ENCODE measurements at regions not wholly inside any gene's neighbourhood (a gene's known extent, or its start where the extent isn't known, plus 50 kb on each side); places are given as distances from the start of the nearest gene placed in this dataset.
"Not testable (repeated sequence)": the region's sequence is repeated elsewhere in the genome, so short reads cannot be mapped to it uniquely, and the experiment has no call there.

GRCh38 chr11:67940440-67940839, 63.5 kb downstream of the UNC93B1 start:
- ATAC-seq (replicated peaks); H3K27me3 Mint-ChIP-seq: not testable (repeated sequence)

GRCh38 chr11:67938964-67939363, 64.9 kb downstream of the UNC93B1 start:
- H3K27ac Mint-ChIP-seq; H3K9me3 Mint-ChIP-seq; ATAC-seq (replicated peaks): not testable (repeated sequence)

More at GRCh38 chr11:67940440-67940839, 63.5 kb downstream of the UNC93B1 start:
- not testable (repeated sequence) for H3K4me1 Mint-ChIP-seq (ENCODE audit: low read depth in 2 of 2); H3K36me3 Mint-ChIP-seq (ENCODE audit: insufficient read depth); H3K4me3 Mint-ChIP-seq; DNase-seq; H3K9me3 Mint-ChIP-seq; H3K27ac Mint-ChIP-seq

GRCh38 chr11:67938371-67938770, 65.5 kb downstream of the UNC93B1 start:
- H3K27ac Mint-ChIP-seq; H3K36me3 Mint-ChIP-seq (ENCODE audit: insufficient read depth); ATAC-seq (replicated peaks); H3K4me1 Mint-ChIP-seq (ENCODE audit: low read depth in 2 of 2); DNase-seq; H3K9me3 Mint-ChIP-seq; H3K4me3 Mint-ChIP-seq: not testable (repeated sequence)
- peaks cover 14 to 15% of the 10 kb centered on the region in 2 donors for H3K27me3 Mint-ChIP-seq

More at GRCh38 chr11:67938964-67939363, 64.9 kb downstream of the UNC93B1 start:
- DNase-seq; H3K36me3 Mint-ChIP-seq (ENCODE audit: insufficient read depth); H3K4me3 Mint-ChIP-seq; H3K27me3 Mint-ChIP-seq; H3K4me1 Mint-ChIP-seq (ENCODE audit: low read depth in 2 of 2): not testable (repeated sequence)

GRCh38 chr11:67923565-67923964, 80.3 kb downstream of the UNC93B1 start:
- H3K27me3 Mint-ChIP-seq: peaks cover 35 to 56% of the 10 kb centered on the region in 2 donors
- ATAC-seq (replicated peaks); H3K9me3 Mint-ChIP-seq; H3K4me3 Mint-ChIP-seq; H3K27ac Mint-ChIP-seq; H3K4me1 Mint-ChIP-seq (ENCODE audit: low read depth in 2 of 2); H3K36me3 Mint-ChIP-seq (ENCODE audit: insufficient read depth); DNase-seq: not testable (repeated sequence)

GRCh38 chr11:67920546-67920945, 83.4 kb downstream of the UNC93B1 start:
- not testable (repeated sequence) for H3K36me3 Mint-ChIP-seq (ENCODE audit: insufficient read depth); H3K4me1 Mint-ChIP-seq (ENCODE audit: low read depth in 2 of 2); H3K9me3 Mint-ChIP-seq; ATAC-seq (replicated peaks); DNase-seq
- H3K4me3 Mint-ChIP-seq: peak overlapping the region; percentile 20 to 36
- peaks cover 27 to 39% of the 10 kb centered on the region in 2 donors for H3K27me3 Mint-ChIP-seq
- peak overlapping the region in 1 of 2 donors; percentile 72 for H3K27ac Mint-ChIP-seq

- H3K4me1 Mint-ChIP-seq (ENCODE audit: low read depth in 2 of 2); H3K9me3 Mint-ChIP-seq; H3K27ac Mint-ChIP-seq; DNase-seq; H3K4me3 Mint-ChIP-seq; H3K36me3 Mint-ChIP-seq (ENCODE audit: insufficient read depth); ATAC-seq (replicated peaks): not testable (repeated sequence)
- peaks cover 35 to 40% of the 10 kb centered on the region in 2 donors for H3K27me3 Mint-ChIP-seq
These were observed 91.7 kb downstream of the UNC93B1 start for GRCh38 chr11:67912184-67912583.

- DNase-seq; H3K36me3 Mint-ChIP-seq (ENCODE audit: insufficient read depth); H3K27ac Mint-ChIP-seq; H3K4me3 Mint-ChIP-seq; H3K4me1 Mint-ChIP-seq (ENCODE audit: low read depth in 2 of 2); H3K9me3 Mint-ChIP-seq; ATAC-seq (replicated peaks): not testable (repeated sequence)
- H3K27me3 Mint-ChIP-seq: peaks cover 35 to 44% of the 10 kb centered on the region in 2 donors
These were observed 92.7 kb downstream of the UNC93B1 start for GRCh38 chr11:67911211-67911610.

GRCh38 chr11:67910803-67911202, 93.1 kb downstream of the UNC93B1 start:
- H3K36me3 Mint-ChIP-seq (ENCODE audit: insufficient read depth); H3K9me3 Mint-ChIP-seq; DNase-seq; ATAC-seq (replicated peaks); H3K4me1 Mint-ChIP-seq (ENCODE audit: low read depth in 2 of 2); H3K4me3 Mint-ChIP-seq; H3K27ac Mint-ChIP-seq: not testable (repeated sequence)
- H3K27me3 Mint-ChIP-seq: peaks cover 39 to 44% of the 10 kb centered on the region in 2 donors

- not testable (repeated sequence) for H3K36me3 Mint-ChIP-seq (ENCODE audit: insufficient read depth); H3K27ac Mint-ChIP-seq; DNase-seq; H3K4me3 Mint-ChIP-seq; H3K4me1 Mint-ChIP-seq (ENCODE audit: low read depth in 2 of 2); ATAC-seq (replicated peaks); H3K9me3 Mint-ChIP-seq
- peaks cover 35 to 36% of the 10 kb centered on the region in 2 donors for H3K27me3 Mint-ChIP-seq
These were observed 96.9 kb downstream of the UNC93B1 start for GRCh38 chr11:67906969-67907368.

GRCh38 chr11:67899462-67899861, 104.4 kb downstream of the UNC93B1 start:
- not testable (repeated sequence) for H3K4me3 Mint-ChIP-seq; H3K27me3 Mint-ChIP-seq; ATAC-seq (replicated peaks); H3K9me3 Mint-ChIP-seq; DNase-seq; H3K4me1 Mint-ChIP-seq (ENCODE audit: low read depth in 2 of 2); H3K27ac Mint-ChIP-seq; H3K36me3 Mint-ChIP-seq (ENCODE audit: insufficient read depth)

GRCh38 chr11:67893487-67893886, 110.4 kb downstream of the UNC93B1 start:
- H3K36me3 Mint-ChIP-seq (ENCODE audit: insufficient read depth); H3K27ac Mint-ChIP-seq: not testable (repeated sequence)

GRCh38 chr11:67889646-67890045, 114.3 kb downstream of the UNC93B1 start:
- H3K4me1 Mint-ChIP-seq (ENCODE audit: low read depth in 2 of 2): not testable (repeated sequence)

More at GRCh38 chr11:67893487-67893886, 110.4 kb downstream of the UNC93B1 start:
- H3K9me3 Mint-ChIP-seq; H3K4me3 Mint-ChIP-seq; H3K27me3 Mint-ChIP-seq; H3K4me1 Mint-ChIP-seq (ENCODE audit: low read depth in 2 of 2); DNase-seq; ATAC-seq (replicated peaks): not testable (repeated sequence)

GRCh38 chr11:67888056-67888455, 115.8 kb downstream of the UNC93B1 start:
- peaks cover 5 to 18% of the 10 kb centered on the region in 2 donors for H3K4me1 Mint-ChIP-seq (ENCODE audit: low read depth in 2 of 2)
- not testable (repeated sequence) for H3K4me3 Mint-ChIP-seq; H3K27ac Mint-ChIP-seq; DNase-seq; H3K36me3 Mint-ChIP-seq (ENCODE audit: insufficient read depth); H3K9me3 Mint-ChIP-seq; ATAC-seq (replicated peaks)
- peaks cover 30 to 41% of the 10 kb centered on the region in 2 donors for H3K27me3 Mint-ChIP-seq

More at GRCh38 chr11:67889646-67890045, 114.3 kb downstream of the UNC93B1 start:
- H3K4me3 Mint-ChIP-seq; ATAC-seq (replicated peaks); H3K27ac Mint-ChIP-seq; DNase-seq; H3K9me3 Mint-ChIP-seq; H3K36me3 Mint-ChIP-seq (ENCODE audit: insufficient read depth): not testable (repeated sequence)
- peaks cover 22 to 25% of the 10 kb centered on the region in 2 donors for H3K27me3 Mint-ChIP-seq

GRCh38 chr11:67886672-67887071, 117.2 kb downstream of the UNC93B1 start:
- not testable (repeated sequence) for H3K36me3 Mint-ChIP-seq (ENCODE audit: insufficient read depth)

More at GRCh38 chr11:67886672-67887071, 117.2 kb downstream of the UNC93B1 start:
- DNase-seq; H3K27ac Mint-ChIP-seq; H3K4me3 Mint-ChIP-seq; ATAC-seq (replicated peaks); H3K9me3 Mint-ChIP-seq: not testable (repeated sequence)
- Mint-ChIP-seq H3K27me3 (peaks cover 31 to 53% of the 10 kb centered on the region in 2 donors), H3K4me1 (ENCODE audit: low read depth in 2 of 2) (peaks cover 5 to 18% of the 10 kb centered on the region in 2 donors)
